Activated T-helper 17 cell treated with anti-CD3 and anti-CD28 coated beads, Interleukin-2, amount 50 U/mL, for 72 hours (primary cell): ENCODE measurements at regions not wholly inside any gene's neighbourhood (a gene's known extent, or its start where the extent isn't known, plus 50 kb on each side); places are given as distances from the start of the nearest gene placed in this dataset.
"Not testable (repeated sequence)": the region's sequence is repeated elsewhere in the genome, so short reads cannot be mapped to it uniquely, and the experiment has no call there.

ENCODE experiments used
- ATAC-seq: fragments of 150-1000 bp; cut with Tn5 transposase; replicated peaks from 2 replicates; pipeline ENCODE4 v1.10.0; 2021; ENCODE audit warnings: mild to moderate bottlenecking, moderate library complexity
- H3K27ac Mint-ChIP-seq: one replicate; pipeline ENCODE4 v1.8.0; 2022; ENCODE audit warnings: mixed read lengths
- H3K27me3 Mint-ChIP-seq: one replicate; pipeline ENCODE4 v1.8.0; 2022; ENCODE audit warnings: mixed read lengths
- H3K36me3 Mint-ChIP-seq: one replicate; pipeline ENCODE4 v1.8.0; 2022; ENCODE audit warnings: low read depth, mild to moderate bottlenecking, mixed read lengths
- H3K4me1 Mint-ChIP-seq: one replicate; pipeline ENCODE4 v1.8.0; 2022; ENCODE audit warnings: mixed read lengths
- H3K4me3 Mint-ChIP-seq: one replicate; pipeline ENCODE4 v1.8.0; 2022; ENCODE audit warnings: mild to moderate bottlenecking, mixed read lengths
- H3K9me3 Mint-ChIP-seq: one replicate; pipeline ENCODE4 v1.8.0; 2022; ENCODE audit warnings: mixed read lengths

DNA sequence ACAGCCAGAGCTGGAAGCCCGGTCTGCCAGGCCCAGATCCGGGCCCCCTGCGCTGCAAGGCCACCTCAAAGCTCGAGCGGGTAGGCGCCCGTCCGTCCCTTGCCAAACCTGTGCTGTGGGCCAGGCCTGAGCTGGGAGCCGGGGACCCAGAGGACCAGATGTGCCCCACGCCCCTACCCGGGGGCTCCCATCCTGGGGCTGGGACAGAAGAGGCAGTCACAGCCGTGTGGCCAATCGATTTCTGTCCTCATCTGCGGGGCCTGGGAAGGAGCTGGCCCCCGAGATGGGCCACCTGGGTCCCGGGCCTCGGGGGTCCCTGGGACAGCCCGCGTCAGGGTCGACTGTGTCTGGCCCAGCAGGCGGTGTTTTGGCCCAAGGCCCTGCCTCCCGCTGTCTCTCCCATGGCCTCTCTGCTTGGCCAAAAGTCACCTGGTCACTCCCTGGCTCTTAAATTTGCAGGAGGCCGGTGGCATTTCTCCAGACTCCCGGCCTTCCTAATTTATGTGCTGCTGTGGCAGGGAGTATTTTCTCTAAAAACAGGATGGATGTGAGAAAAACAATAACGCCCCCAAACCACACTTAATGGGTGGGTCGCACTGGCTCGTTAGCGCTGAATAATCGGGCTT is 63.8 kb downstream of the UNCX start:
- no peaks in the 10 kb centered on the region for H3K9me3 Mint-ChIP-seq
- H3K36me3 Mint-ChIP-seq, result no peaks in the 10 kb centered on the region
- no peak overlapping the region for H3K4me3 Mint-ChIP-seq
- no peak for ATAC-seq
- H3K27me3 Mint-ChIP-seq, result peaks cover 11% of the 10 kb centered on the region
- no peaks in the 10 kb centered on the region for H3K4me1 Mint-ChIP-seq
- no peak overlapping the region for H3K27ac Mint-ChIP-seq

- peaks cover 7% of the 10 kb centered on the region for H3K27me3 Mint-ChIP-seq
- H3K36me3 Mint-ChIP-seq, result no peaks in the 10 kb centered on the region
- no peak overlapping the region for H3K27ac Mint-ChIP-seq
- no peak for ATAC-seq
- H3K4me3 Mint-ChIP-seq, result no peak overlapping the region
- H3K4me1 Mint-ChIP-seq, result no peaks in the 10 kb centered on the region
- H3K9me3 Mint-ChIP-seq, result no peaks in the 10 kb centered on the region
These were observed 64.6 kb downstream of the UNCX start for GRCh38 chr7:1297017-1297960.

- no peak for ATAC-seq
- Mint-ChIP-seq H3K4me1 (no peaks in the 10 kb centered on the region), H3K9me3 (no peaks in the 10 kb centered on the region), H3K27ac (no peak overlapping the region), H3K4me3 (no peak overlapping the region), H3K27me3 (peaks cover 6% of the 10 kb centered on the region), H3K36me3 (no peaks in the 10 kb centered on the region)
These were observed 65.6 kb downstream of the UNCX start for GRCh38 chr7:1298051-1298930.

DNA sequence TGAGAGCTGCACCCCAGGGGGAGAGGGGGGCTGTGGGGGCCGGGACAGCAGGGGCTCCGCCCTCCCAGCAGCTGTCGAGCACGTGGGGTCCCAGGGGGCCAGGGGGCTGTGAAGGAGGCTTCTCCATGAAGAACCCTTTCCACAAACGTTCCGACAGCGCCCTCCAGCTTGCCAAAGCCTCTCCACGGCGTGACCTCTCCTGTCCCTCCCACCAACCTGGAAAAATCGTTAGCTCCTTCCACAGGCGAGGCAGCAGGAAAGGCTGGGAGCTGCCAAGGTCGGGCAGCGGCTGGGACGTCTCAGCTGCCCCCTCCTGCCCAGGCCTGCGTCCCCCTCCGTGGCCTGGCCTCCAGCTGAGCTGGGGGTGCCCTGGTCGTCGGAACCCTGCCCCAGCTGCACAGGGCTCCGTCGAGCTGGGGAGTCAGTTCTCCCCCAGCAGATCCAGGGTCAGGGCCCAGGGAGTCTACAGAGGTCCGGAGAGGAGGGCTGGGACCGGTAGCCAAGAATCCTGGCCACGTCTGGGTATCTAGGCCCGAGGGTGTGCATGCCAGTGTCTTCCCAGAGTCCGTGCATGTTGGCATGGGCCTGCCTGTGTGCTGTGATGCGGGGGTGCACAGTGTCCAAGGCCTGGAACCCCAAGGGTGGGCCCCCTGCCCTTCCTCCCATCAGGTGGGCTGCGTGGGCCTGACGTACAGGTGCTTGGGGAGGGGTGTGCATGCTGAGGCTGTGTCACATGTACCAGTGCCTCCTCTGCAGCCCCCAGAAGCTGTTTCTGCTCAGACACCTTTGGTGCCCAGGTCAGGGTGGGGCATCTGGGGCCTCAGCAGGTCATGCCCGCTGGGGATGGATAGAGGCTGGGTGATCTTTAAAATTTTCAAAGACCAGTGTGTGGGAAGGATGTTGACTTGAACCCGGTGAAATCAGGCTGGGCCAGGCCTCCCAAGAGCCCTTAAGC is 66.5 kb downstream of the UNCX start:
- H3K36me3 Mint-ChIP-seq, result no peaks in the 10 kb centered on the region
- no peaks in the 10 kb centered on the region for H3K9me3 Mint-ChIP-seq
- no peak overlapping the region for H3K27ac Mint-ChIP-seq
- H3K4me1 Mint-ChIP-seq, result no peaks in the 10 kb centered on the region
- H3K27me3 Mint-ChIP-seq, result peaks cover 4% of the 10 kb centered on the region
- no peak for ATAC-seq
- H3K4me3 Mint-ChIP-seq, result no peak overlapping the region

DNA sequence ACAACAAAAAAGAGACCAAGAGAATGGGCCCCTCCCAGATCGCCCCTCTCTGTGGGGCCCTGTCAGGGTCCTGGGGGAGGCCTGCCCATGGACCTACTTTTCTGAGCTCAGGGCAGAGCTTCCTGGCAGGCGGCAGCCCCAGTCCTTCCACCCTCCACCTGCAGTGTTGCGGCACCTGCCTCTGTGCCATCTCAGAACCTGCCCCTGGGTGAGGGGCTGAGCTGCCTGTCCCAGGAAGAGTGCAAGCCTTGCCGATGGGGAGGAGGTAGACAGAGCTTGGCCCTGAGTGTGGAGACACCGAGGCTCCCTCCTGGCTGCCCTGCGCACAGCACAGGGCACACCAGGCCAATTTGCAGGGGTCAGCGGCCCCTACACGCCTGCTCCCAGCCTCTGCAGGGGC is 67.5 kb downstream of the UNCX start:
- no peak for ATAC-seq
- H3K27ac Mint-ChIP-seq, result no peak overlapping the region

GRCh38 chr7:1300636-1301035 is 68.0 kb downstream of the UNCX start:
- H3K27ac Mint-ChIP-seq, result no peak overlapping the region
- peaks cover 6% of the 10 kb centered on the region for H3K27me3 Mint-ChIP-seq
- no peaks in the 10 kb centered on the region for H3K4me1 Mint-ChIP-seq
- no peak for ATAC-seq
- no peak overlapping the region for H3K4me3 Mint-ChIP-seq
- no peaks in the 10 kb centered on the region for H3K36me3 Mint-ChIP-seq
- no peaks in the 10 kb centered on the region for H3K9me3 Mint-ChIP-seq

More for the DNA sequence above, 67.5 kb downstream of the UNCX start:
- Mint-ChIP-seq H3K4me3 (no peak overlapping the region), H3K4me1 (no peaks in the 10 kb centered on the region), H3K27me3 (peaks cover 4% of the 10 kb centered on the region), H3K9me3 (no peaks in the 10 kb centered on the region), H3K36me3 (no peaks in the 10 kb centered on the region)

- ATAC-seq, result no peak
- H3K4me1 Mint-ChIP-seq, result no peaks in the 10 kb centered on the region
- no peak overlapping the region for H3K4me3 Mint-ChIP-seq
- H3K27ac Mint-ChIP-seq, result no peak overlapping the region
- no peaks in the 10 kb centered on the region for H3K36me3 Mint-ChIP-seq
- no peaks in the 10 kb centered on the region for H3K9me3 Mint-ChIP-seq
- H3K27me3 Mint-ChIP-seq, result peaks cover 9% of the 10 kb centered on the region
These were observed 68.6 kb downstream of the UNCX start for GRCh38 chr7:1301054-1301881.

GRCh38 chr7:1301882-1302251 is 69.2 kb downstream of the UNCX start:
- Mint-ChIP-seq H3K27me3 (peaks cover 15% of the 10 kb centered on the region), H3K36me3 (no peaks in the 10 kb centered on the region), H3K4me1 (peaks cover 5% of the 10 kb centered on the region), H3K27ac (no peak overlapping the region), H3K4me3 (no peak overlapping the region), H3K9me3 (peaks cover 3% of the 10 kb centered on the region)
- no peak for ATAC-seq

- ATAC-seq, result no peak
- Mint-ChIP-seq H3K36me3 (no peaks in the 10 kb centered on the region), H3K27ac (no peak overlapping the region), H3K9me3 (peaks cover 3% of the 10 kb centered on the region), H3K4me3 (no peak overlapping the region), H3K27me3 (peaks cover 15% of the 10 kb centered on the region), H3K4me1 (peaks cover 5% of the 10 kb centered on the region)
These were observed 70.3 kb downstream of the UNCX start for GRCh38 chr7:1302936-1303335.

DNA sequence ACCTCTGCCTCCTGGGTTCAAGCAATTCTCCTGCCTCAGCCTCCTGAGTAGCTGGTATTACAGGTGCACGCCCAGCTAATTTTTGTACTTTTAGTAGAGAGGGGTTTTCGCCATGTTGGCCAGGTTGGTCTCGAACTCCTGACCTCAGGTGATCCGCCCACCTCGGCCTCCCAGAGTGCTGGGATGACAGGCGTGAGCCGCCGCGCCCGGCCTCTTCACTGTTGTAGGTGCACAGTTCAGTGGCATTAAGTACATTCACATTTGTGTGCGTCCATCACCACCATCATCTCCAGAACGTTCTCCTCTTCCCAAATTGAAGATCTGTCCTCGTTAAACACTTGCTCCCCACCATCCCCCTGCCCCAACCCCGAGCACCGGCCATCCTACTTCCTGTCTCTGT is 71.3 kb downstream of the UNCX start:
- H3K36me3 Mint-ChIP-seq, ATAC-seq, H3K4me3 Mint-ChIP-seq, H3K9me3 Mint-ChIP-seq, H3K27ac Mint-ChIP-seq, H3K4me1 Mint-ChIP-seq: not testable (repeated sequence)
- H3K27me3 Mint-ChIP-seq, result peaks cover 17% of the 10 kb centered on the region

DNA sequence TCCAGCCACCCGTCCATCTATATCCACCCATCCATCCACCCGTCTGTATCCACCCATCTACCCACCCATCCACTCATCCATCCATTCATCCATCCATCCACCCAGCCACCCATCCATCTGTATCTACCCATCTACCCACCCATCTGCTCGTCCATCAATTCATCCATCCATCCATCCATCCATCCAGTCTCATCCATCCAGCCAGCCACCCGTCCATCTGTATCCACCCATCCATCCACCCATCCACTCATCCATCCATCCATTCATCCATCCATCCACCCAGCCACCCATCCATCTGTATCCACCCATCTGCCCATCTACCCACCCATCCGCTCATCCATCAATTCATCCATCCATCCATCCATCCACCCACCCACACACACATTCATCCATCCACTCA is 73.2 kb downstream of the UNCX start:
- Mint-ChIP-seq H3K27ac (no peak overlapping the region), H3K36me3 (no peaks in the 10 kb centered on the region), H3K27me3 (peaks cover 17% of the 10 kb centered on the region), H3K4me1 (peaks cover 5% of the 10 kb centered on the region), H3K4me3 (no peak overlapping the region), H3K9me3 (peaks cover 3% of the 10 kb centered on the region)
- ATAC-seq, result no peak

DNA sequence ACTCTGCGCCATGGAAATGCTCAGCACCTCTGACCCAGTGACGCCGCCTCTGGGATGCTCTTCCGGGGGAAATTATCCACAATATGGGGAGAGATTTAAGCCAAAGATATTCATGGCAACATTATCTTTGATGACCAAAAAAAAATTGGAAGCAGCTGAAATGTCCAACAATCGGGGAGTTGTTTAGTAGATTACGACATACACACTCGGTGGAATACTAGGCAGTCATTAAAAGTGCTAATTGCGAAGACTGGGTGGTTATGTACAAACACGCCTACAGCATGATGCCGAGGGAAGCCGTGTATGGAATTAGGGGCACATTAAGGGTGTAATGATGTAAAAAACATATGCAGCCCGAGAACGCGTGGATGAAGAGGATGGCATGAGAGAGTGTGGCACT is 75.2 kb downstream of the UNCX start:
- H3K9me3 Mint-ChIP-seq, result peaks cover 3% of the 10 kb centered on the region
- H3K4me3 Mint-ChIP-seq, result no peak overlapping the region
- H3K27ac Mint-ChIP-seq, result no peak overlapping the region
- H3K4me1 Mint-ChIP-seq, result peaks cover 5% of the 10 kb centered on the region
- peaks cover 17% of the 10 kb centered on the region for H3K27me3 Mint-ChIP-seq
- no peak for ATAC-seq
- H3K36me3 Mint-ChIP-seq, result no peaks in the 10 kb centered on the region

DNA sequence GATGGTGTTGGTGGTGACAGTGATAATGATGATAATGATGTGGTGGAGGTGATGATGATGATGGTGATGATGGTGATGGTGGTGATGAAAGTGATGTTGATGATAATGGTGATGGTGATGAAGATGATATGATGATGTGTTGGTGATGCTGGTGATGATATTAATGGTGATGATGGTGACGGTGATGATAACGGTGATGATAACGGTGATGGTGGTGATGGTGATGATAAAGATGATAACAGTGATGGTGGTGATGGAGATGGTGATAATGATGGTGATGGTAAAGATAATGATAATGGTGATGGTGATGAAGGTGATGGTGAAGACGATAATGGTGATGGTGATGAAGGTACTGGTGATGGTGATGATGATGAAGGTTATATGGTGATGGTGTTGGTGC is 76.6 kb downstream of the UNCX start:
- peaks cover 5% of the 10 kb centered on the region for H3K4me1 Mint-ChIP-seq
- ATAC-seq, result no peak
- no peak overlapping the region for H3K4me3 Mint-ChIP-seq
- no peak overlapping the region for H3K27ac Mint-ChIP-seq
- H3K9me3 Mint-ChIP-seq, result peaks cover 3% of the 10 kb centered on the region
- no peaks in the 10 kb centered on the region for H3K36me3 Mint-ChIP-seq
- H3K27me3 Mint-ChIP-seq, result peaks cover 17% of the 10 kb centered on the region
